ENCODE measurements at regions not wholly inside any gene's neighbourhood (a gene's known extent, or its start where the extent isn't known, plus 50 kb on each side); places are given as distances from the start of the nearest gene placed in this dataset.

- peak; percentile 8 for DNase-seq (ENCODE audit: low read depth)
Measured at GRCh38 chr7:34275624-34276023, 370.3 kb downstream of the BMPER start.

GRCh38 chr7:34277016-34277802, 371.9 kb downstream of the BMPER start:
- DNase-seq (ENCODE audit: low read depth): peak; percentile 71

DNA sequence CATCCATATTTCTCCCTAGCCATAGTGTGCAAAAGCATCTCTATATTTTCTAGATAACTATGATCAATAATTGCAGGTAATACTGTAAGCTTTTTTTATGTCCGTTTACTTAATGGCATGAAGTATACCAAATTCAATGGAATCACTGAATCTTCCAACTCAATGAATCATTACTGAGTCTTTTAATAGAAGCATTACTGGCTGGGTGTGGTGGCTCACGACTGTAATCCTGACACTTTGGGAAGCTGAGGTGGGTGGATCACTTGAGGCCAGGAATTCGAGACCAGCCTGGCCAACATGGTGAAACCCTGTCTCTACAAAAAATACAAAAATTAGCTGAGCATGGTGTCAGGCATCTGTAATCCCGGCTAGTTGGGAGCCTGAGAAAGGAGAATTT, 372.5 kb downstream of the BMPER start:
- DNase-seq (ENCODE audit: low read depth): peak; percentile 13

DNA sequence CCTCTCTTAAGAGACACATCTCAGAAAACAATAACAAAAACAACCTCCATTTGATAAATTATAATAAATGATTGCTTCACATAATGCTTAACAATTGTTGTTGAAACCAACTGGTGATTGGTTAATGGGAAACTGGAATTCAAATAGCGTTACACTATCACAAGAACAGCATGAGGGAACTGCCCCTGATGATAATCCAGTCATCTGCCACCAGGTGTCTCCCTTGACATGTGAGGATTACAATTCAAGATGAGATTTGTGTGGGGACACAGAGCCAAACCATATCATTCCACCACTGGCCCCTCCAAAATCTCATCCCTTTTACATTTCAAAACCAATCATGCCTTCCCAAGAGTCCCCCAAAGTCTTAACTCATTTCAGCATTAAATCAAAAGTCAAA, 375.9 kb downstream of the BMPER start:
- peak; percentile 12 for DNase-seq (ENCODE audit: low read depth)

GRCh38 chr7:34282271-34282670, 375.7 kb upstream of the NPSR1 start:
- peak; percentile 28 for DNase-seq (ENCODE audit: low read depth)

- DNase-seq (ENCODE audit: low read depth): peak; percentile 27
Measured at GRCh38 chr7:34296663-34297062, 361.4 kb upstream of the NPSR1 start.

DNA sequence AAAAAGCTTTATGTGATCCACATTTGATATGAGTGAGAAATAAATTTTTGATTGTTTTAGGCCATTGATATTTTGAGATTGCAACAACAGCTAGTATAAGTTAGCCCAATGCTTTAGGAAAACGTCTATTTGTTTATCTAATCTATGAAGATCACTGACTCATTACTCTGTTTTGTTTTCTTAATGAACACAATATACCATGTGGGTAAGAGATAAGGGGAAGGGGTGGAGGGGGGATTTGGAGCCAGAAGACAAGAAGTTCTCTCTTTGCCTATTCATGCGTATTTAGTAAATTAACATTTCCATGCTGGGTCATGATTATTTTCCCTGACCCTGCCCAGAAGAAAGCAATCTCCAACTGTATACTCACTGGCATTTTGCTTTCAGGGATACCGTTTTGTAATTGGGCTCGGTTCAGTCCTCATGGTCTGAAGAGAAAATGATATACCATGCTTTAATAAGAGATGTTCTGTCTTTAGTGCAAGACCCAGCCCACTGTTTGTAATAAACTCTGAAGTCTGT, 359.5 kb upstream of the NPSR1 start:
- no peak for DNase-seq (ENCODE audit: low read depth)

DNA sequence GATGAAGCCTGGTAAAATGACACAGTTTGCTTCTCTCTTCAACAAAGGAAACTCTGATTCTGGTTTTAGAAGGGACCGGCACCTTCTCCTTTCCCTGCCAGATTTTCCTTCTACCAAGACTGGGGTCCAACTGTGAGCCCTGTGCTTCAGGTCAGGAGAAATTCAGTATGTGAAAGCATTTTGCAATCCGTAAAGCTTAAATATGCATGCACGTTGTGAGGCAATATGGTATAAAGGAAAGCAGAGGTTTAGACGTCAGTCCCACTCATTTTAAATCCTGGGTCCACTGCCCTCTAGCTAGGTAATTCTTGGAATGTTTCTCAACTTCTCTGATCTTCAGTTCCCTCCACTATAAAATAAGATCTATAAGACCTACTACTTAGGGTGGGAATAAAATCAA, 359.0 kb upstream of the NPSR1 start:
- DNase-seq (ENCODE audit: low read depth): no peak

GRCh38 chr7:34307540-34307939, 350.5 kb upstream of the NPSR1 start:
- DNase-seq (ENCODE audit: low read depth): no peak

- DNase-seq (ENCODE audit: low read depth): no peak
Measured at GRCh38 chr7:34308595-34308994, 349.4 kb upstream of the NPSR1 start.

DNA sequence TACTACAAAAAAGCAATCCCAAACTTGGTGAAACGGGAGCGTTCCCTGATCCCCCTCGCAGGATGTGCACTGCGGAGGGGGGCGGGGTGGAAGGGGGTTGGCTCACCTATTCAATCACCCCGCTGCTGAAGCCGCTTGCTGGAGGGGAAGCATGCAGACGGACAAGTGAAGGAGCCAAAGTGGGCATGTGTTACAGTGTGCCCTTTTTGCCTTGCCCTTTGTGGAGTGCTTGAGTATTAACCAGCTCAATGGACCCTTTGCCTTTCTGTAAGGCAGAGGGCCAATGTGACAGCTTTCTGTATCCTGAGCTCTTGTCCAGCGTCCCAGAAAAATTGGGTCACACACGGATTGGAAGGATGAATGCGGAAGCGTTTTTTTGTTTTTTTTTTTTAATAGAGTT, 348.9 kb upstream of the NPSR1 start:
- DNase-seq (ENCODE audit: low read depth): no peak

GRCh38 chr7:34309584-34309983, 348.4 kb upstream of the NPSR1 start:
- DNase-seq (ENCODE audit: low read depth): no peak

DNA sequence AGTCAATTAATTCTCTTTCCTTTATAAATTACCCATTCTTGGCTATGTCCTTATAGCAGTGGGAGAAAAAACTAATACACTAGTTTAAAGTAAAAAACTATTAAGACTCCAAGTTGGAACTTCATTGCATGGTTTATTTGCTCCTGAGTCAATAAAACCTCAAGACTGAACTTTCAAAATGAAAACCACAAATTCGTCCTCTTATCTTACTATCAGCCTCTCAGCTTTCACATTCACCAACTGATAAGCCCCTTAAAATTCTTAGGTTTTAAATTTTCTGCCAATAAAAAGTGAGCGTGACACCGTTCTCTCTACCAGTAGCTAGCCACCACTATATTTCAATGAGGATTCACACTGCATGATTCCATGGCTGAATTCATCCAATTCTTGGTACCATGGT, 346.4 kb upstream of the NPSR1 start:
- peak; percentile 54 for DNase-seq (ENCODE audit: low read depth)

DNA sequence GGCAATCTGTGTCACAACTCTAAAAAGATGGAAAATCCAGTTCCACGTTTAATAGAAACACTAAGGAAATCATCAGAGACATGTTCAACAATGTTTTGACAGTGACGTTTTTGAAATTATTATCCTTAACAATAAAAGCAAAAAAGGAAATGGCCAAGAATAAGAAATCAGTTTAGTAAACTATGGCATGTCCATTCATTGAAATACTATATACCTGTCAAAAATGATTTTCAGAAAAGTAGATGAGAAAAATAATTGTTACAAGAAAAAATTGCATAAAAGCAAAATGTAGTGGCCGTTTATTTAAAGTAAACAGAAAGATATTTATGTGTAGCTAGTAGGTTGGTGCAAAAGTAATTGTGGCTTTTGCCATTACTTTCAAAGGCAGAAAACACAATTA, 345.4 kb upstream of the NPSR1 start:
- no peak for DNase-seq (ENCODE audit: low read depth)

GRCh38 chr7:34313289-34313688, 344.7 kb upstream of the NPSR1 start:
- DNase-seq (ENCODE audit: low read depth): no peak

GRCh38 chr7:34315032-34315431, 343.0 kb upstream of the NPSR1 start:
- peak; percentile 76 for DNase-seq (ENCODE audit: low read depth)

DNA sequence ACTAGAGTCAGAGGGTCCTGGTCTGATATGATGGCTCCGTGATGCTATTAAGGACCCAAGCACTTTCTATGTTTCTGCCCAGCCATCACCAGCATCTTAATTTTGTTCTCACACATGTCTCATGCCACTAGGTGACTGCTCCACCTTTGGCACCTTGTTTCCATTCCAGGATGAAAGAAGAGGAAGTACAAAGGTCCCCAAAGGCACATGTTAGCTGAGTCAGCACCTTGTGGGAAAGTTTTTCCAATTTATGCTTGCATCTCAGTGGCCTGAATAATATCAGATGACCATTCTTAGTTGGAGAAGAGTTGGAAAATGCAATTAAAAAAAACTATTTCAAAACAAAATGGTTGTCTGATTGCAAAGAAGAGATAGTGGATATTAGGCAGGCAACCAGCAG, 341.0 kb upstream of the NPSR1 start:
- DNase-seq (ENCODE audit: low read depth): no peak

- DNase-seq (ENCODE audit: low read depth): no peak
Measured at GRCh38 chr7:34320412-34320811, 337.6 kb upstream of the NPSR1 start.

DNA sequence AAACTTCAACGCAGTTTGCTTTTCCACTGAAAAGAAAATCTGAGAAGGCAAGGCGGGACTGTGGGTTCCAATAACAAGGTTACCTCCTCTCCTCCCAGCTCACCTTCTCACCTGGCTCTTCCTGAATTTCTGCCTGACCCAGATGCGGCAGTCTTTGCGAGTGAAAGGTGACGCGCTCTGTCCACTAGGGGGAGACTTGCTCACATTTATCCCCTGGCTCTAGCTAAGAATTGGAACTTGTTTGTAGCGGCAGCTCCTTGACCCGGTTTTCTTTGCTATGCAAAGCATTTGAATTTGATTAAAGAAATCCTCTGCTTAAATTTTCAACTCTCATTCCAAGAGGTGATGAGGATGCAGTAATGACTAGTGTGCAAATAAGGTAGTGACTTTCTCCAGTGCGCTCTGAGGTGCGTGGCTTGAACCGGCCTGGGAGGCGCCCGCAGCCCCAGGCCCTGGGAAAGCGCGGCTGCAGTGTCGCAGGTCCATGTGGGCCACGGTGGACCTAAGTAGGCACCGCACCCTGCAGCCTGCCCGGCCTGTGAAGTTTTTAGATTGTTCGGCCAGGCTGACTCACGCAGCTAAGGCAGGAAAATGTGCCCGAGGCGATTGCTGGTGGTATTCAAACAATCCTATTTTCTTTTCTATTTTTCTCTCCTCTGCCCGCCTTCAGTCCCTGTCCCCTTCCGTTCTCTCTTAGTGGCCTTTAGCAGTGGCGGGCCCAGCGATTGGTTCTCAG, 336.9 kb upstream of the NPSR1 start:
- DNase-seq (ENCODE audit: low read depth): peak; percentile 92

DNA sequence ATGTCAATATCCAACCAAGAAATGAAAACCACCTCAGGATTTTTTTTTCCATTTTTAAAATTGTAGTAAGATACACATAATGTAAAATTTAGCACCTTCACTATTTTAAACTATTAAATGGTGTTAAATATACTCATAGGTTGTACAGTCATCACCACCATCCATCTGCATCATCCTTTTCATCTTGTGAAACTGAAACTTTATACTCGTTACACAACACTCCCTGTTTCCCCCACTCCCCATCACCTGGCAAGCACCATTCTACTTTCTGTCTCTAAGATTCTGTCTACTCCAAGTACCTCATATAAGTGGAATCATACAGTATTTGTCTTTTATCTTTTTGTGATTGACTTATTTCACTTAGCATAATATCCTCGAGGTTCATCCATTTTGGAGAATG, 335.2 kb upstream of the NPSR1 start:
- no peak for DNase-seq (ENCODE audit: low read depth)

DNA sequence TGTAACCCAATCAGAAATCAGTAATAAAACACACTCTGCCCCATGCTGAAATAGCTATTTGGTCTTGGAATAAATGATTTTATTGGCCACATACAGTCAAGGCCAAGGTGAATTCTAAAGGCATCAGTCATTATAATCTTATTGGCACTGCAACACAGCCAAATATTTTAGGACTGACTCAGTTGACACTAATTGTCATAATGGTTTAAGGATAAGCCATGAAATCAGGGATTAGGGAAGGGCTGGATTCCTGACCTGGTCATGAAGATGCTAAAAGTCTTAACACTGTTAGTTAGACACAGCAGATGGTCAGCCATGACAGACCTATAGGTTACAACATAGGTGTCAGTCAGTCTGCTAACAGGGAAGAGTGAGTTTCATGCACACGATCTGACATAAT, 330.3 kb upstream of the NPSR1 start:
- peak; percentile 60 for DNase-seq (ENCODE audit: low read depth)

DNA sequence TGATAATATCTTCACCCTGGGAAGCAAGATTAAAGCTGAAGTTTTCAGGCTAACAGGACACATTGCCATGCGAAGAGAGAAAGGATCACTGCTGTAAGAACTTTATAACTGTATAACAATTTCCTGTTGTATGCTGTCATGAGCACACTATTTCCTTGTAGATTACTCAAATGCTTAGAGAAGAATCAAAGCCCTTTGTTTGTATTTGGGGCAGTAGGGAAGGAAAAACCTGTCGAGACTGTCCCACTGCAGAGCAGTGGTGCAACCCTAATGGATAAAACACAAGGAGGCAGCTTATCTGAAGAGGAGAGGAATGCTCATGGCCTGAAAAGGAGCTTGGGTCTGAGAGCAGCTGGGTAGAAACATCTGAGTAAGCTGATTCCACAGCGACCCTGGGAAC, 327.7 kb upstream of the NPSR1 start:
- DNase-seq (ENCODE audit: low read depth): no peak

DNA sequence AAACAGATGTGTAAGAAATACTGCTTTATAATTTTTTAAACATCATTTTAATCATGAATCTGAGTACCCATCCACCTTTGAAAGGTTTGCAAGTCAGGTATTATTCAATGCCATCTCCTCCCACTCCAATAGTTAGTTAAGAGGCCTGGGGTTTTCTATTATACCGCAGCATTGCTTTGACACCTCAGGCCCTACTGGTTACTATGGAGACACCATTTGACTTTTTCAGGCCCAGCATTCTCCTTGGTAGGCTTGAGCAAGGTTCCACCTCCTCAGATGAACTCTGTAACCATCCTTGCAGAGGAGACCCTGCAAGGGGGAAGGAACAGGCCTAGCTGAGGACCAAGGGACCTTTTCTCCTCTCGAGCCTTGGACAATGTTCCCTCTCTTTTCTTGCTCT, 326.9 kb upstream of the NPSR1 start:
- no peak for DNase-seq (ENCODE audit: low read depth)
